GM19372 (cell line): ENCODE measurements at regions not wholly inside any gene's neighbourhood (a gene's known extent, or its start where the extent isn't known, plus 50 kb on each side); places are given as distances from the start of the nearest gene placed in this dataset.

Experiments used
- ATAC-seq: cut with Tn5 transposase; IDR thresholded peaks from one replicate; pipeline ENCODE4 v1.9.1; 2021; ENCODE audit warnings: mild to moderate bottlenecking, low read depth, moderate library complexity; ENCODE audit not compliant: unreplicated experiment

- ATAC-seq = no peak
Observed at GRCh38 chr5:167888393-167888792, 403.1 kb upstream of the WWC1 start.

- ATAC-seq = no peak
Observed at GRCh38 chr5:167889276-167889675, 402.2 kb upstream of the WWC1 start.

- no peak for ATAC-seq
Observed at GRCh38 chr5:167892352-167893115, 398.9 kb upstream of the WWC1 start.

- ATAC-seq = no peak
Observed at GRCh38 chr5:167893271-167893670, 398.2 kb upstream of the WWC1 start.

- no peak for ATAC-seq
Observed at GRCh38 chr5:167894631-167895472, 396.6 kb upstream of the WWC1 start.

- ATAC-seq = no peak
Observed at GRCh38 chr5:167895899-167896659, 395.4 kb upstream of the WWC1 start.

- no peak for ATAC-seq
Observed at GRCh38 chr5:167896814-167897213, 394.6 kb upstream of the WWC1 start.

- no peak for ATAC-seq
Observed at GRCh38 chr5:167897371-167897770, 394.1 kb upstream of the WWC1 start.

- no peak for ATAC-seq
Observed at GRCh38 chr5:167898361-167899042, 392.9 kb upstream of the WWC1 start.

GRCh38 chr5:167899490-167900070 is 391.9 kb upstream of the WWC1 start:
- ATAC-seq = no peak

GRCh38 chr5:167900340-167900935 is 391.0 kb upstream of the WWC1 start:
- no peak for ATAC-seq

- ATAC-seq = no peak
Observed at GRCh38 chr5:167902298-167902697, 389.1 kb upstream of the WWC1 start.

GRCh38 chr5:167903243-167903642 is 388.2 kb upstream of the WWC1 start:
- ATAC-seq = no peak

GRCh38 chr5:167903659-167904058 is 387.8 kb upstream of the WWC1 start:
- no peak for ATAC-seq

GRCh38 chr5:167905919-167906853 is 385.3 kb upstream of the WWC1 start:
- ATAC-seq = no peak

GRCh38 chr5:167908606-167909005 is 382.8 kb upstream of the WWC1 start:
- ATAC-seq = no peak

GRCh38 chr5:167912941-167913665 is 378.3 kb upstream of the WWC1 start:
- ATAC-seq = no peak

- ATAC-seq = no peak
Observed at GRCh38 chr5:167915237-167915636, 376.2 kb upstream of the WWC1 start.
